ENCODE measurements at regions not wholly inside any gene's neighbourhood (a gene's known extent, or its start where the extent isn't known, plus 50 kb on each side); places are given as distances from the start of the nearest gene placed in this dataset.

DNA sequence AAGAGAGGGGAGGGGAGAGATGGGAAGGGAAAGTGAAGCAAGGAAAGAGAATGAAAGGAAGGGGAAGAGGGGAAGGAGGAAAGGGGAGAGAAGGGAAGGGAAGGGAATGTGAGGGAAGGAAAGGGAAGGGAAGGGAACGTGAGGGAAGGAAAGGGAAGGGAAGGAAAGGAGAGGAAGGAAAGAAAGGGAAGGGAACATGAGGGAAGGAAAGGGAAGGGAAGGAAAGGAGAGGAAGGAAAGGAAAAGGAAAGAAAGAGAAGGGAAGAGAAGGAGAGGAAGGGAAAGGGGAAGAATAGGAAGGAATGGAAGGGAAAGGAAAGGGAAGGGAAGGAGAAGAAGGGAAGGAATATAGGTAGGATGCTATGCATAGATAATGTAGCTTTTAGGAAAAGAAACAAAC is 139.7 kb upstream of the PTER start:
- peaks cover 5% of the 10 kb centered on the region for H3K27me3 Mint-ChIP-seq (ENCODE audit: unreplicated experiment)
- H3K4me1 Mint-ChIP-seq (ENCODE audit: unreplicated experiment), result no peaks in the 10 kb centered on the region
- no peak for TF ChIP-seq CTCF (IDR thresholded peaks at IDR 0.05)
- no peaks in the 10 kb centered on the region for H3K36me3 Mint-ChIP-seq (ENCODE audit: unreplicated experiment)
- H3K27ac Mint-ChIP-seq (ENCODE audit: unreplicated experiment), result no peak overlapping the region
- H3K4me3 Mint-ChIP-seq (ENCODE audit: unreplicated experiment), result no peak overlapping the region
- no peaks in the 10 kb centered on the region for H3K9me3 Mint-ChIP-seq (ENCODE audit: unreplicated experiment)
- no peak for DNase-seq (ENCODE audit: extremely low spot score, unreplicated experiment)

GRCh38 chr10:16297642-16298041 is 139.2 kb upstream of the PTER start:
- no peak for DNase-seq (ENCODE audit: extremely low spot score, unreplicated experiment)
- no peak overlapping the region for H3K27ac Mint-ChIP-seq (ENCODE audit: unreplicated experiment)
- no peak overlapping the region for H3K4me3 Mint-ChIP-seq (ENCODE audit: unreplicated experiment)
- no peak for TF ChIP-seq CTCF (IDR thresholded peaks at IDR 0.05)
- peaks cover 5% of the 10 kb centered on the region for H3K27me3 Mint-ChIP-seq (ENCODE audit: unreplicated experiment)
- no peaks in the 10 kb centered on the region for H3K36me3 Mint-ChIP-seq (ENCODE audit: unreplicated experiment)
- no peaks in the 10 kb centered on the region for H3K9me3 Mint-ChIP-seq (ENCODE audit: unreplicated experiment)
- no peaks in the 10 kb centered on the region for H3K4me1 Mint-ChIP-seq (ENCODE audit: unreplicated experiment)

DNA sequence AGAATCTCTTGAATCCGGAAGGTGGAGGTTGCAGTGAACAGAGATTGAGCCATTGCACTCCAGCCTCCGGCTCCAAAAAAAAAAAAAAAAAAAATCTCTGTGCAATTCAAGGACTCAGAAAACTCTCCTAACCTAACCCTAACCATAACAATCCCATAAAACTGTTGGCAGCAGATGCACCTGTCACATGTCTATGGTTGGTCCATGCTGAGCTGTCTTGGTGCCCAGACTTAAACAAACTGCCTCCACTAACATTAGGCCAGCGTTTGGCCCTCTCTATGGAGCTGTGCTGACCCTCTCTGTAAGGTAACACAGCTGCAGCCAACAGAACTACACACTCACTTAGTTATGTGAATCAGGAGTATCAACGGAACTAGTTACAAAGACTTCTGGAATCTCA is 132.5 kb upstream of the PTER start:
- no peaks in the 10 kb centered on the region for H3K9me3 Mint-ChIP-seq (ENCODE audit: unreplicated experiment)
- H3K4me3 Mint-ChIP-seq (ENCODE audit: unreplicated experiment), result no peak overlapping the region
- no peak overlapping the region for H3K27ac Mint-ChIP-seq (ENCODE audit: unreplicated experiment)
- H3K4me1 Mint-ChIP-seq (ENCODE audit: unreplicated experiment), result no peaks in the 10 kb centered on the region
- no peak for TF ChIP-seq CTCF (IDR thresholded peaks at IDR 0.05)
- no peak for DNase-seq (ENCODE audit: extremely low spot score, unreplicated experiment)
- H3K36me3 Mint-ChIP-seq (ENCODE audit: unreplicated experiment), result no peaks in the 10 kb centered on the region
- H3K27me3 Mint-ChIP-seq (ENCODE audit: unreplicated experiment), result no peaks in the 10 kb centered on the region

DNA sequence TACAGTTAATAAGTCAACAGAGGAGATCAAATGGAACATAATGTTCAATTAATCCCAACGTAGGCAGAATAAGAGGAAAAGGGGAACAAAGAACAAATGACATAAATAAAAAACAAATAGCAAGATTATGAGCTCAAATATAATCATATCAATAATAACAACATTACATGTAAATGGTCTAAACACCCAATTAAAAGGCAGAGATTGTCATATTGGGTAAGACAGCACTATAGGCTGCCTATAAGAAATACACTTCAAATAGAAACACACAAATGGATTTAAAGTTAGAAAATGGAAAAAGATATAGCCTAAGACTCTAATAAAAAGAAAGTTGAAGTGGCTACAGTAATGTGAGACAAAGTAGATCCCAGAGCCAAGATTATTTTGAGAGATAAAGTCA is 126.4 kb upstream of the PTER start:
- Mint-ChIP-seq H3K27ac (ENCODE audit: unreplicated experiment) (no peak overlapping the region), H3K27me3 (ENCODE audit: unreplicated experiment) (no peaks in the 10 kb centered on the region), H3K9me3 (ENCODE audit: unreplicated experiment) (peaks cover 19% of the 10 kb centered on the region), H3K36me3 (ENCODE audit: unreplicated experiment) (no peaks in the 10 kb centered on the region), H3K4me1 (ENCODE audit: unreplicated experiment) (no peaks in the 10 kb centered on the region), H3K4me3 (ENCODE audit: unreplicated experiment) (no peak overlapping the region)
- no peak for TF ChIP-seq CTCF (IDR thresholded peaks at IDR 0.05)
- no peak for DNase-seq (ENCODE audit: extremely low spot score, unreplicated experiment)

GRCh38 chr10:16314259-16314658 is 122.6 kb upstream of the PTER start:
- TF ChIP-seq CTCF (IDR thresholded peaks at IDR 0.05), result no peak
- Mint-ChIP-seq H3K36me3 (ENCODE audit: unreplicated experiment) (no peaks in the 10 kb centered on the region), H3K9me3 (ENCODE audit: unreplicated experiment) (peaks cover 19% of the 10 kb centered on the region), H3K4me1 (ENCODE audit: unreplicated experiment) (no peaks in the 10 kb centered on the region), H3K4me3 (ENCODE audit: unreplicated experiment) (no peak overlapping the region), H3K27ac (ENCODE audit: unreplicated experiment) (no peak overlapping the region), H3K27me3 (ENCODE audit: unreplicated experiment) (no peaks in the 10 kb centered on the region)
- no peak for DNase-seq (ENCODE audit: extremely low spot score, unreplicated experiment)

Data from osteocyte (in vitro differentiated cells).